SK-N-MC (cell line): ENCODE measurements at regions not wholly inside any gene's neighbourhood (a gene's known extent, or its start where the extent isn't known, plus 50 kb on each side); places are given as distances from the start of the nearest gene placed in this dataset.

Experiments used
- EZH2 ChIP-seq: fragments of 200-600 bp; sonication (generic); IDR thresholded peaks from one replicate; pipeline ENCODE4 v1.6.1; 2017; ENCODE audit warnings: antibody characterized with exemption
- FOXP2 ChIP-seq: optimal IDR thresholded peaks from 2 replicates; pipeline ENCODE3; 2011; ENCODE audit warnings: mild to moderate bottlenecking, moderate library complexity; ENCODE audit not compliant: insufficient read depth; ENCODE audit errors: extremely low read length, control extremely low read depth
- POLR2AphosphoS5 ChIP-seq: IDR thresholded peaks from 2 replicates; pipeline ENCODE4 v1.6.1; 2012; ENCODE audit warnings: mild to moderate bottlenecking, low read depth, low read length, borderline replicate concordance

DNA sequence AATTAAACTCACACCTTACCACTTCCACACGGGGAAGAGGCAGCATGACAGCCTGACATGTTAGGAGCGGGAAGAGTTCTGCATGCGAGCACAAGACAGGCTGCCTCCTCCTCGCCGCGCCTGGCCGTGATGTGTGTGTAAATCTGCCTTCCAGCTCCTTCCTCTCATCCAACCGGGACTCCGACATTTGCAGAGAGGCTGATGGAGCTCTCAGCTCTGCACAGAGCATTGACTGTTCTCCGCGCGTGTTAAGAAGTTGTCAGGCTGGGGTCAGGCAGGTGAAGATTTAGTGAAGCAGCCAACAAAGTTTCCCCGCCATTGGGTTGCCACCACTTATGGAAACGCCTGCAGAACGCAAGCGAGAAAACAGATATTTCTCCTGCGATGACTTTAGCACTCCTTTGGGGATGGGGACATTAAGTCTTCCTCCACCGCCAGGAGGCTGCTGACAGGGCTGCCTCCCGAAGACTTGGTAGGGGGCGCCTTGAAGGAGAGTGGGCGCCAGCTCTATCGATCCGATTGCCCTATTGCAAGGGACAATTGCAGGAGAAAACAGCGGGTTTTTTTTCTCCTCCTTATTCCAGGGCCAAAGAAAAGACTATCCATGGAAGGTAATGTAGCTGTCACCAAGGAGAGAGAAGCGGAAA, 213.9 kb upstream of the TSHZ3 start:
- TF ChIP-seq POLR2AphosphoS5 (no peak), EZH2 (no peak), FOXP2 (no peak)
